ENCODE measurements at regions not wholly inside any gene's neighbourhood (a gene's known extent, or its start where the extent isn't known, plus 50 kb on each side); places are given as distances from the start of the nearest gene placed in this dataset.

- BruUV-seq (replicated peaks), result no TSS peak
- no peak for DNase-seq (ENCODE audit: unreplicated experiment)
- Mint-ChIP-seq H3K27me3 (ENCODE audit: insufficient read depth, unreplicated experiment) (no peaks in the 10 kb centered on the region), H3K36me3 (ENCODE audit: insufficient read depth, unreplicated experiment) (no peaks in the 10 kb centered on the region), H3K27ac (ENCODE audit: low read depth, unreplicated experiment) (no peak overlapping the region), H3K4me1 (ENCODE audit: insufficient read depth, unreplicated experiment) (peaks cover 21% of the 10 kb centered on the region), H3K4me3 (ENCODE audit: unreplicated experiment) (no peak overlapping the region), H3K9me3 (ENCODE audit: unreplicated experiment) (no peaks in the 10 kb centered on the region)
- TF ChIP-seq CTCF (IDR thresholded peaks at IDR 0.05; ENCODE audit: unreplicated experiment), result no peak
- intact Hi-C loops (cut with micrococcal nuclease), result no loop called here
- POLR2A ChIA-PET, result interaction anchor here (0.6 to 9.6 kb wide), 24 partner anchors 11 to 337 kb away, joined by 3 to 292 read pairs (median 8); partner anchors contain the start of gene KLF5
- CTCF ChIA-PET, result interaction anchor here (0.5 to 2.2 kb wide), 9 partner anchors 11 to 701 kb away, joined by 3 to 11 read pairs (median 3); partner anchors contain the start of gene KLF5
Measured at GRCh38 chr13:73370066-73370465, 311.3 kb downstream of the KLF5 start.

GRCh38 chr13:73369095-73369494 is 310.3 kb downstream of the KLF5 start:
- no peaks in the 10 kb centered on the region for H3K36me3 Mint-ChIP-seq (ENCODE audit: insufficient read depth, unreplicated experiment)
- no peak overlapping the region for H3K4me3 Mint-ChIP-seq (ENCODE audit: unreplicated experiment)
- POLR2A ChIA-PET, result interaction anchor here (0.6 to 9.6 kb wide), 48 partner anchors 10 to 347 kb away, joined by 3 to 292 read pairs (median 6); partner anchors contain the start of gene KLF5
- CTCF ChIA-PET, result interaction anchor here (0.6 to 2.6 kb wide), 18 partner anchors 12 to 427 kb away, joined by 3 to 11 read pairs (median 4); no protein-coding TSS in a partner anchor
- H3K27me3 Mint-ChIP-seq (ENCODE audit: insufficient read depth, unreplicated experiment), result no peaks in the 10 kb centered on the region
- H3K9me3 Mint-ChIP-seq (ENCODE audit: unreplicated experiment), result no peaks in the 10 kb centered on the region
- H3K4me1 Mint-ChIP-seq (ENCODE audit: insufficient read depth, unreplicated experiment), result peaks cover 21% of the 10 kb centered on the region
- no peak for DNase-seq (ENCODE audit: unreplicated experiment)
- peak overlapping the region; percentile 83 for H3K27ac Mint-ChIP-seq (ENCODE audit: low read depth, unreplicated experiment)
- no peak for TF ChIP-seq CTCF (IDR thresholded peaks at IDR 0.05; ENCODE audit: unreplicated experiment)
- intact Hi-C loops (cut with micrococcal nuclease), result loop anchor here (2.0 kb wide), 1 partner anchor 30 kb away; no protein-coding TSS in a partner anchor
- no TSS peak for BruUV-seq (replicated peaks)

GRCh38 chr13:73368608-73369007 is 309.8 kb downstream of the KLF5 start:
- Mint-ChIP-seq H3K9me3 (ENCODE audit: unreplicated experiment) (no peaks in the 10 kb centered on the region), H3K4me1 (ENCODE audit: insufficient read depth, unreplicated experiment) (peaks cover 21% of the 10 kb centered on the region), H3K27me3 (ENCODE audit: insufficient read depth, unreplicated experiment) (no peaks in the 10 kb centered on the region), H3K27ac (ENCODE audit: low read depth, unreplicated experiment) (peak overlapping the region; percentile 83), H3K36me3 (ENCODE audit: insufficient read depth, unreplicated experiment) (no peaks in the 10 kb centered on the region), H3K4me3 (ENCODE audit: unreplicated experiment) (no peak overlapping the region)
- peak; percentile 91 for DNase-seq (ENCODE audit: unreplicated experiment)
- no peak for TF ChIP-seq CTCF (IDR thresholded peaks at IDR 0.05; ENCODE audit: unreplicated experiment)
- CTCF ChIA-PET, result interaction anchor here (0.6 to 2.6 kb wide), 20 partner anchors 12 to 529 kb away, joined by 3 to 11 read pairs (median 4); no protein-coding TSS in a partner anchor
- intact Hi-C loops (cut with micrococcal nuclease), result loop anchor here (2.0 kb wide), 1 partner anchor 30 kb away; no protein-coding TSS in a partner anchor
- no TSS peak for BruUV-seq (replicated peaks)
- POLR2A ChIA-PET, result interaction anchor here (0.6 to 9.6 kb wide), 51 partner anchors 9 to 352 kb away, joined by 3 to 292 read pairs (median 6); partner anchors contain the start of gene KLF5

GRCh38 chr13:73367886-73368285 is 309.1 kb downstream of the KLF5 start:
- Mint-ChIP-seq H3K27me3 (ENCODE audit: insufficient read depth, unreplicated experiment) (no peaks in the 10 kb centered on the region), H3K27ac (ENCODE audit: low read depth, unreplicated experiment) (peak overlapping the region; percentile 83), H3K4me1 (ENCODE audit: insufficient read depth, unreplicated experiment) (peaks cover 21% of the 10 kb centered on the region), H3K36me3 (ENCODE audit: insufficient read depth, unreplicated experiment) (no peaks in the 10 kb centered on the region), H3K4me3 (ENCODE audit: unreplicated experiment) (no peak overlapping the region), H3K9me3 (ENCODE audit: unreplicated experiment) (no peaks in the 10 kb centered on the region)
- intact Hi-C loops (cut with micrococcal nuclease), result loop anchor here (2.0 kb wide), 1 partner anchor 29 kb away; no protein-coding TSS in a partner anchor
- peak; percentile 53 for DNase-seq (ENCODE audit: unreplicated experiment)
- ChIA-PET POLR2A (interaction anchor here (0.6 to 9.6 kb wide), 41 partner anchors 9 to 353 kb away, joined by 3 to 292 read pairs (median 6); partner anchors contain the start of gene KLF5), CTCF (interaction anchor here (0.7 to 2.6 kb wide), 16 partner anchors 30 to 528 kb away, joined by 3 to 11 read pairs (median 4); no protein-coding TSS in a partner anchor)
- BruUV-seq (replicated peaks), result TSS peak; percentile 84
- no peak for TF ChIP-seq CTCF (IDR thresholded peaks at IDR 0.05; ENCODE audit: unreplicated experiment)
